SJCRH30 (cell line): ENCODE measurements at regions not wholly inside any gene's neighbourhood (a gene's known extent, or its start where the extent isn't known, plus 50 kb on each side); places are given as distances from the start of the nearest gene placed in this dataset.

Experiments used
- DNase-seq, 2 experiments: peaks; one replicate each; pipeline ENCODE4 v3.0.0-alpha.2; 2015 to 2020
- H3K27ac ChIP-seq: fragments of 250-450 bp; sonication (Bioruptor Pico); 2 replicates; pipeline ENCODE4 v1.5.1; 2020; ENCODE audit warnings: mild to moderate bottlenecking, moderate library complexity
- H3K27me3 ChIP-seq: fragments of 250-450 bp; sonication (Bioruptor Pico); 2 replicates; pipeline ENCODE4 v1.5.1; 2020; ENCODE audit warnings: mild to moderate bottlenecking, moderate library complexity
- H3K36me3 ChIP-seq: fragments of 250-450 bp; sonication (Bioruptor Pico); 2 replicates; pipeline ENCODE4 v1.5.1; 2020; ENCODE audit warnings: mild to moderate bottlenecking, moderate library complexity
- H3K4me1 ChIP-seq: fragments of 250-450 bp; sonication (Bioruptor Pico); 2 replicates; pipeline ENCODE4 v1.5.1; 2020; ENCODE audit warnings: mild to moderate bottlenecking, moderate library complexity
- H3K4me3 ChIP-seq: fragments of 250-450 bp; sonication (Bioruptor Pico); 2 replicates; pipeline ENCODE4 v1.5.1; 2020; ENCODE audit warnings: mild to moderate bottlenecking, moderate library complexity
- H3K9me3 ChIP-seq: fragments of 250-450 bp; sonication (Bioruptor Pico); replicated peaks from 2 replicates; pipeline ENCODE4 v1.5.1; 2020; ENCODE audit warnings: mild to moderate bottlenecking, moderate library complexity

DNA sequence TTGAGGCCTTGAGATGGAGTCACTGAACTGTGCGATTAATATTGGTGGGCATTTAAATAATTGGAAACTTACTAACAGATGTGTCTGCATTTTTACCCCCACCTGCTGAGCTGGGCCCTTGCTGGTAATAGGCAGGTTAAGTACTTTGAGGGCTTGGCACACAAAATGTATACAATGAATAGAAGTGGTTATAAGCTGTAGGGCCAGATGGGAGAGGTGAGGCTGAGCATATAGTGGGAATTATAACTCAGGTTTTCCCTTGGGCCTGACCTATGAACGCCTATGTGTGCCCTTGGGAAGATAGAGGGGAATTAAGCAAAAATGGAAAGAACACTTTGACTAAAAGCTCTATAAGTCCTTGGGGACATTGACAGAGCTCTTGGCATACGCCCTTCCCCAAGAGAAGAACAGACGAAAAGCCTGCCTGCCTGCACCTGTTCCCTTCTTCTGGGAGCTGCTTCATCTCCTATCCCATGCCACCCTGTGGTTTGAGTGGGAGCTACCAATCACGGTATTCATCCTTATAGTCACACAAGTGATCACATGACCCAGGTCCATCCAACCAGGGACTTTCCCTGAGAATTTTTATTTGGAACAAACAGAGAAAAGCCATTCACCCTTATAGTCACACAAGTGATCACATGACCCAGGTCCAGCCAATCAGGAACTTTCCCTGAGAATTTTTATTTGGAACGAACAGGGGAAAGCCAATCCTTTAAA lies 260.7 kb upstream of the CSF3R start:
- no peaks in the 10 kb centered on the region for H3K36me3 ChIP-seq
- peaks cover 4% of the 10 kb centered on the region; the same call in 1 of the 2 replicates for H3K9me3 ChIP-seq

GRCh38 chr1:36741066-36741465 lies 258.4 kb upstream of the CSF3R start:
- Histone ChIP-seq H3K4me1 (no peaks in the 10 kb centered on the region), H3K27ac (no peak overlapping the region), H3K4me3 (no peak overlapping the region), H3K9me3 (peaks cover 4% of the 10 kb centered on the region; the same call in 1 of the 2 replicates), H3K27me3 (peaks cover 18% of the 10 kb centered on the region), H3K36me3 (no peaks in the 10 kb centered on the region)
- DNase-seq = no peak

More for the DNA sequence above, 260.7 kb upstream of the CSF3R start:
- DNase-seq = peak in 1 of 2 experiments; percentile 12
- Histone ChIP-seq H3K4me3 (no peak overlapping the region), H3K27me3 (peaks cover 24% of the 10 kb centered on the region), H3K27ac (no peak overlapping the region), H3K4me1 (no peaks in the 10 kb centered on the region)

DNA sequence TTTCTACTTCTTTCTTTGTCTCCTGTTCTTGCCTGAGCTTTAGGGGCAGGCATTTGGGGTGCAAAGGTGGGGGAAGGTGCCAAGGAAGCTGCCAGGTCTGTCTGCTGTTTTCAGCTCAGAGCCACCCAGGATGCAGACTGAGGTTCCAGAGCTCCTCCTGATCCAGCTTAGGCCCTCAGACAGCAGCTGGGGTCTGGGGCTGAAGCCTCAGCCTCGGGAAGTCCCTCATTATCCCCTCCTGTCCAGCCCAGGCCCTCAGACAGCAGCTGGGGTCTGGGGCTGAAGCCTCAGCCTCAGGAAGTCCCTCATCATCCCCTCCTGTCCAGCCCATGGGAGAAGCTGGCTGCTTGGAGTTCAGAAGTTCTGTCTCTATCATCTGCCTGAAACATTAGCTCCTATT lies 257.7 kb upstream of the CSF3R start:
- no peaks in the 10 kb centered on the region for H3K4me1 ChIP-seq
- peaks cover 18% of the 10 kb centered on the region for H3K27me3 ChIP-seq
- H3K9me3 ChIP-seq = peaks cover 4% of the 10 kb centered on the region; the same call in 1 of the 2 replicates
- no peak overlapping the region for H3K4me3 ChIP-seq
- H3K27ac ChIP-seq = no peak overlapping the region
- H3K36me3 ChIP-seq = no peaks in the 10 kb centered on the region
- DNase-seq = no peak

- peaks cover 18% of the 10 kb centered on the region for H3K27me3 ChIP-seq
Measured at GRCh38 chr1:36739703-36740289, 257.1 kb upstream of the CSF3R start.

GRCh38 chr1:36738245-36738644 lies 255.5 kb upstream of the CSF3R start:
- peaks cover 18% of the 10 kb centered on the region for H3K27me3 ChIP-seq
- no peak overlapping the region for H3K4me3 ChIP-seq
- H3K27ac ChIP-seq = no peak overlapping the region
- no peak for DNase-seq
- H3K4me1 ChIP-seq = no peaks in the 10 kb centered on the region
- H3K36me3 ChIP-seq = no peaks in the 10 kb centered on the region
- peaks cover 4% of the 10 kb centered on the region; the same call in 1 of the 2 replicates for H3K9me3 ChIP-seq

More at GRCh38 chr1:36739703-36740289, 257.1 kb upstream of the CSF3R start:
- no peak overlapping the region for H3K4me3 ChIP-seq
- no peak overlapping the region for H3K27ac ChIP-seq
- H3K36me3 ChIP-seq = no peaks in the 10 kb centered on the region
- peaks cover 4% of the 10 kb centered on the region; the same call in 1 of the 2 replicates for H3K9me3 ChIP-seq
- H3K4me1 ChIP-seq = no peaks in the 10 kb centered on the region
- no peak for DNase-seq

- no peak overlapping the region for H3K27ac ChIP-seq
- H3K36me3 ChIP-seq = no peaks in the 10 kb centered on the region
- no peaks in the 10 kb centered on the region for H3K4me1 ChIP-seq
- H3K4me3 ChIP-seq = no peak overlapping the region
- no peak for DNase-seq
- peaks cover 18% of the 10 kb centered on the region for H3K27me3 ChIP-seq
- H3K9me3 ChIP-seq = peaks cover 4% of the 10 kb centered on the region; the same call in 1 of the 2 replicates
Measured at GRCh38 chr1:36737767-36738166, 255.1 kb upstream of the CSF3R start.

DNA sequence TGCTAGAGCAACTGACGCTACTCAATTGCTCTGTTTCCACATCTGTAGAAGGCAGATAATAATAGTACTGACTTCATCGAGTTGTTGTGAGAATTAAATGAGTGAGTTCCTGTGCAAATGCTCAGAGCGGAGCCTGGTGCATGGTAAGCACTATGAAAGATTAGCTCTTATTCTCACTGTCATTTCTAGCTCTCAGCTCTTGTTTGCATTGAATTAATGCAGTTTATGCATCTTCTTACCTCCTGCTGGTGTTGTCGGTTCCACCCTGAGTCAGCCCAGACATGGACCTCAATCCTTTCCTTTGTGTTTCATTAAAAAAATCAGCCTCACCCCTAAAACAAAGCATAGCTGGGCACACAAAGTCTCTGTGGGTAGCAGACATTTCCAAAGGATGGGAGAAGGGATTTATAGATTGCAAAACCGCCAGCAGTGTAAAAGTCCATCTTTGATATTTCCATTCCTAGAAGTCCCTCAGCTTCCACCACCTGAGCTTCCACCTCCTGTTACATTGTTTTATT lies 254.4 kb upstream of the CSF3R start:
- H3K27ac ChIP-seq = no peak overlapping the region
- H3K36me3 ChIP-seq = no peaks in the 10 kb centered on the region
- DNase-seq = no peak
- peaks cover 4% of the 10 kb centered on the region; the same call in 1 of the 2 replicates for H3K9me3 ChIP-seq
- H3K27me3 ChIP-seq = peaks cover 18% of the 10 kb centered on the region
- no peak overlapping the region for H3K4me3 ChIP-seq
- H3K4me1 ChIP-seq = no peaks in the 10 kb centered on the region

GRCh38 chr1:36735939-36736730 lies 253.4 kb upstream of the CSF3R start:
- Histone ChIP-seq H3K4me1 (no peaks in the 10 kb centered on the region), H3K27ac (no peak overlapping the region), H3K9me3 (peaks cover 3% of the 10 kb centered on the region; the same call in 1 of the 2 replicates), H3K27me3 (peaks cover 18% of the 10 kb centered on the region), H3K36me3 (no peaks in the 10 kb centered on the region), H3K4me3 (no peak overlapping the region)
- DNase-seq = no peak

DNA sequence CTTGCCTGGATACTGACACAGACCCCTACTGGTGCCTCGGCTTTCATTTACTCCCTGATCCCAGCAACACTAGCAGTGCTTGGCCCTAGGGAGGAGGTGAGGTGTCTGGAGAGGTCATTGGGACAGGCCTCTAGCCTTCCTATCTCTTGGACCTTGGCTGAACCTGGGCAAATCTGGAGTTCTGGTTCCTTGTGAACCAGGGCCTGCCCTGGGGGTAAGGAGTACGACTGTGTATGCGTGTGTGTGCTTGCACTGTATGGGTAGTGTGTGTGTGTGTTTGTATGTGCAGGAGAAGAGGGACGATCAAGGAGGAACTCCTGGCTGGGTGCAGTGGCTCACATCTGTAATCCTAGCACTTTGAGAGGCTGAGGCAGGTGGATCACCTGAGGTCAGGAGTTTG lies 252.7 kb upstream of the CSF3R start:
- Histone ChIP-seq H3K36me3 (no peaks in the 10 kb centered on the region), H3K4me1 (no peaks in the 10 kb centered on the region)

DNA sequence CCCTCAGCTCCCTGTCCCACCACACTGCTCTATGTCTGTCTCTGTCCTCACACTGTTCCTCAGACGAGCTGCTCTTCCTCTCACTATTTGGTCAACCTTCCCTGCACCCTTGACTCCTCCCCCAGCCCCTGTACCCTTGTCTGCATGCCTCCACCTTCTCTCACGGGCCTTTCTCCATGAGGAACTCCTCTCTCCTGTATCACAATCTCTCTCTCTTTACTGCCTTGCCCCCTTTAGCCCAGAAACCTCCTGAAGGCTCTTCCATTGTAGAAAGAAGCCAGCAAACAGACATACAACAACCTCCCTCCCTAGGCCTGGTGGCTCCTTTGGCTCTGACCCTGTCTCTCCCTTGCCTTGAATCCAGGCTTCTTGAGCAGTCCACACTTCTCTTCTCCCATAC lies 251.6 kb upstream of the CSF3R start:
- no peaks in the 10 kb centered on the region for H3K36me3 ChIP-seq
- H3K4me3 ChIP-seq = no peak overlapping the region
- no peaks in the 10 kb centered on the region for H3K9me3 ChIP-seq
- no peaks in the 10 kb centered on the region for H3K4me1 ChIP-seq
- DNase-seq = no peak
- H3K27me3 ChIP-seq = peaks cover 24% of the 10 kb centered on the region
- H3K27ac ChIP-seq = no peak overlapping the region

More for the DNA sequence above, 252.7 kb upstream of the CSF3R start:
- DNase-seq = no peak
- H3K27me3 ChIP-seq = peaks cover 18% of the 10 kb centered on the region
- H3K4me3 ChIP-seq = no peak overlapping the region
- no peaks in the 10 kb centered on the region for H3K9me3 ChIP-seq
- H3K27ac ChIP-seq = no peak overlapping the region

DNA sequence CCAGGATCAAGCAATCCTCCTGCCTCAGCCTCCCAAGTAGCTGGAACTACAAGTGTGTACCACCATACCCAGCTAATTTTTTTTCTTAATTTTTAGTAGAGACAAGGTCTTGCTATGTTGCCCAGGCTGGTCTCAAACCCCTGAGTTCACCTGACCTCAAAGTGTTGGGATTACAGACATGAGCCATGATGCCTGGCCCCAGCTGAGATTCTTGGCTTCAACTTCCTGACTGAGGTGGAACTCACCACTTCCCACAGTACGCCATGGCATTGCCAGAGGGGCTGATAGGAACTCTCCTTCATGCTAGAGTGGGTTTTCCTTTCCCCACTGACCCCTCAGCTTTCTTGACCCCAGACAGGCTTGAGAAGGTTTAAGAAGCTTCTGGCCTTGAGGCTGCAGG lies 251.0 kb upstream of the CSF3R start:
- Histone ChIP-seq H3K27ac (no peak overlapping the region), H3K4me1 (no peaks in the 10 kb centered on the region), H3K27me3 (peaks cover 29% of the 10 kb centered on the region), H3K36me3 (no peaks in the 10 kb centered on the region), H3K4me3 (no peak overlapping the region), H3K9me3 (no peaks in the 10 kb centered on the region)
- DNase-seq = no peak

DNA sequence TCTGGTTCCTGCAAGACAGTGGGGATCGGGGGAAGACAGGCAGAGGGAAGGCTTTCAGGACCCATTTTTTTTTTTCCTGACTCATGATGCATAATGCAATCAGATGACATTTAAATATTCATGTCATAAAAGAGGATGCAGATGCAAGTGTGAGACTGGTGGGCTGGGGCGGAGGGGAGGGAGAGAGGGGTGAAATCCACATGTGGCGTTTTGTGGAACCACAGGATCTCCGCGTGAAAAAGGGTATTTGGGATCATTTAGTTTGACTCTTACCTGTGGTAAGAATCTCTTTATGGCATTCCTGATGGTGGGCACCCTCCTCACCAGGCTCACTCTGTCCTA lies 249.3 kb upstream of the CSF3R start:
- Histone ChIP-seq H3K9me3 (no peaks in the 10 kb centered on the region), H3K27me3 (peaks cover 31% of the 10 kb centered on the region), H3K4me3 (no peak overlapping the region), H3K27ac (no peak overlapping the region), H3K36me3 (no peaks in the 10 kb centered on the region), H3K4me1 (no peaks in the 10 kb centered on the region)
- DNase-seq = no peak

DNA sequence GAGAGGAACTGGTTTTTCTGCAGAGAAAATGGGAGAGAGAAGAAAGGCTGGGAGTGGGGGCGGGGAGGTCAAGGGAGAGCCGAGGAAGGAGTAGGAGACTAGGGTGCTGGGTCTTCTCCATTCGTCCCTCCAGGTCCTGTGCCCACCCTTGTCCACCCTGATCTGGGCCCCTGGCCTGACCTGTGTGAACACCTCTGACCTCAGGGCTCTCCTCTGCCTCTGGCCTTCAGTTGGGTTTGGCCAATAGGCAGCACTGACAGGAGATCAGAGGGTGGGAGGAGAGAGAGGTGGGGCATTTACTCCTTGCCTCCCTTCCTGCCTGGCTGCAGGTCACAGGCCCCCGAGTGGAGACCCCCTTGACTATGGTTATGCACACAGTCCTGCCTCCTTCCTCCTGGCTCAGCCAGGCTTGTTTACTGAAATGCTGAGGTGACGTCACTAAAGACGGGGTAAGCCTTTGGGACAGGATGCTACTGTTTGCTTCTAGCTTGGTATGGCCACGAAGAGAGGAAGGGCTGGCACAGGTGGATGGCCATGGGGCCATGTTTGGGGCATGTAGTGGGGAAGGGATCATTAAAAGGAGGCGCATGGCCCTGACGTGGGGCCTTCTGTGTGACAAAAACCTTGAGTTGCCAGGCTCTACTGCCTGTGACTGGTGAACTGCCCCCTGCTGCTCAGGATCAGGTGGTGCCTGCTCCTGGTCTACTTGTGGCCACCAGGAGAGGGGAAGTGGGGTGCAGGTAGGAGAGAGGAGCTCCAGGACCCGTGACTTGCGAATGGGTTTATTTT lies 248.7 kb upstream of the CSF3R start:
- peaks cover 27% of the 10 kb centered on the region for H3K27me3 ChIP-seq
- no peaks in the 10 kb centered on the region for H3K36me3 ChIP-seq
- H3K4me3 ChIP-seq = no peak overlapping the region
- no peak overlapping the region for H3K27ac ChIP-seq
- DNase-seq = no peak
- no peaks in the 10 kb centered on the region for H3K9me3 ChIP-seq
- no peaks in the 10 kb centered on the region for H3K4me1 ChIP-seq

DNA sequence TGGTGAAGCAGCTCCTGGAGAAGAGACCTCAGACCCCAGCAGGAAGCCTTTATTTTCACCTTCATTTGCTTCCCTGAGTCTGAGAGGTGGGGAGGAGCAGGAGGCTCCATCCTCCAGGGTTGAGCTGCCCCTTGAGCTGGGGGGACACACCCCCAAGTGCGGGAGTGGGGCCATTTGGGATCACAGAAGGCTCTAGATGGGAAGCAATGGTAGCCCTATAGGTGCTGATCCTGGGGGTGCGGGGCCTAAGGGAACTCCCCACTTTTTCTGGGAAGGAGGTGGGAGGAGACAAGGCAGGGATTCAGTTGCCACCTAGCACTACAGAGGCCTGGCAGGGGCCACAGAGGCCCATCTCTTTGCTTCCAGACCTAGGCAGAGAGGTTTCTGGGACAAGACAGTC lies 247.9 kb upstream of the CSF3R start:
- no peaks in the 10 kb centered on the region for H3K4me1 ChIP-seq
- H3K4me3 ChIP-seq = no peak overlapping the region
- no peak for DNase-seq

More for the DNA sequence above, 247.9 kb upstream of the CSF3R start:
- Histone ChIP-seq H3K36me3 (no peaks in the 10 kb centered on the region), H3K27me3 (peaks cover 28% of the 10 kb centered on the region), H3K27ac (no peak overlapping the region), H3K9me3 (no peaks in the 10 kb centered on the region)
